ENCODE measurements at regions not wholly inside any gene's neighbourhood (a gene's known extent, or its start where the extent isn't known, plus 50 kb on each side); places are given as distances from the start of the nearest gene placed in this dataset.

- Mint-ChIP-seq H3K36me3 (no peaks in the 10 kb centered on the region), H3K4me3 (no peak overlapping the region), H3K27ac (no peak overlapping the region), H3K9me3 (no peaks in the 10 kb centered on the region), H3K4me1 (no peaks in the 10 kb centered on the region), H3K27me3 (ENCODE audit: insufficient read depth, low read depth) (peaks cover 2% of the 10 kb centered on the region)
- Histone ChIP-seq H3K27ac (no peak overlapping the region), H3K9me3 (ENCODE audit: low read depth) (no peaks in the 10 kb centered on the region), H4K20me1 (ENCODE audit: low read depth) (no peaks in the 10 kb centered on the region), H3K9ac (no peak overlapping the region), H3K79me2 (ENCODE audit: low read depth) (no peaks in the 10 kb centered on the region), H3K4me1 (no peaks in the 10 kb centered on the region), H3K36me3 (no peaks in the 10 kb centered on the region), H2AFZ (replicated peaks) (no peak overlapping the region), H3K4me2 (no peak overlapping the region), H3K4me3 (no peak overlapping the region), H3K27me3 (no peaks in the 10 kb centered on the region), H3F3A (ENCODE audit: low read depth) (no peaks in the 10 kb centered on the region)
- DNase-seq (ENCODE audit: low spot score) = no peak
- TF ChIP-seq CTCF (IDR thresholded peaks at IDR 0.05) (no peak), EZH2 (IDR thresholded peaks at IDR 0.05) (no peak), EZH2phosphoT487 (IDR thresholded peaks at IDR 0.05) (no peak)
Measured at GRCh38 chrX:93468075-93468474, 205.3 kb downstream of the NAP1L3 start.

- H3K9ac ChIP-seq = no peak overlapping the region
- no peak overlapping the region for H3K27ac Mint-ChIP-seq
Measured at GRCh38 chrX:93466383-93466782, 207.0 kb downstream of the NAP1L3 start.

GRCh38 chrX:93461060-93461459 lies 212.3 kb downstream of the NAP1L3 start:
- H4K20me1 ChIP-seq (ENCODE audit: low read depth) = no peaks in the 10 kb centered on the region

More at GRCh38 chrX:93466383-93466782, 207.0 kb downstream of the NAP1L3 start:
- Histone ChIP-seq H4K20me1 (ENCODE audit: low read depth) (no peaks in the 10 kb centered on the region), H2AFZ (replicated peaks) (no peak overlapping the region), H3F3A (ENCODE audit: low read depth) (no peaks in the 10 kb centered on the region), H3K9me3 (ENCODE audit: low read depth) (no peaks in the 10 kb centered on the region), H3K4me2 (no peak overlapping the region), H3K79me2 (ENCODE audit: low read depth) (no peaks in the 10 kb centered on the region), H3K27me3 (no peaks in the 10 kb centered on the region), H3K36me3 (no peaks in the 10 kb centered on the region), H3K4me3 (no peak overlapping the region), H3K4me1 (no peaks in the 10 kb centered on the region), H3K27ac (no peak overlapping the region)
- H3K9me3 Mint-ChIP-seq = peaks cover 3% of the 10 kb centered on the region
- no peaks in the 10 kb centered on the region for H3K36me3 Mint-ChIP-seq
- no peak for TF ChIP-seq CTCF (IDR thresholded peaks at IDR 0.05)
- TF ChIP-seq EZH2phosphoT487 (IDR thresholded peaks at IDR 0.05) = no peak
- TF ChIP-seq EZH2 (IDR thresholded peaks at IDR 0.05) = no peak
- no peaks in the 10 kb centered on the region for H3K4me1 Mint-ChIP-seq
- no peak overlapping the region for H3K4me3 Mint-ChIP-seq
- H3K27me3 Mint-ChIP-seq (ENCODE audit: insufficient read depth, low read depth) = peaks cover under 1% of the 10 kb centered on the region
- no peak for DNase-seq (ENCODE audit: low spot score)

More at GRCh38 chrX:93461060-93461459, 212.3 kb downstream of the NAP1L3 start:
- H3K27ac ChIP-seq = no peak overlapping the region
- no peak overlapping the region for H3K4me2 ChIP-seq
- no peaks in the 10 kb centered on the region for H3F3A ChIP-seq (ENCODE audit: low read depth)
- H3K9me3 Mint-ChIP-seq = peaks cover 6% of the 10 kb centered on the region
- DNase-seq (ENCODE audit: low spot score) = no peak
- no peaks in the 10 kb centered on the region for H3K4me1 ChIP-seq
- H3K4me3 ChIP-seq = no peak overlapping the region
- H3K27me3 ChIP-seq = no peaks in the 10 kb centered on the region
- H3K9ac ChIP-seq = no peak overlapping the region
- TF ChIP-seq EZH2 (IDR thresholded peaks at IDR 0.05) (no peak), CTCF (IDR thresholded peaks at IDR 0.05) (no peak), EZH2phosphoT487 (IDR thresholded peaks at IDR 0.05) (no peak)
- H3K9me3 ChIP-seq (ENCODE audit: low read depth) = no peaks in the 10 kb centered on the region
- peaks cover 4% of the 10 kb centered on the region for H3K36me3 ChIP-seq
- H2AFZ ChIP-seq (replicated peaks) = no peak overlapping the region
- no peaks in the 10 kb centered on the region for H3K4me1 Mint-ChIP-seq
- peaks cover 2% of the 10 kb centered on the region for H3K27me3 Mint-ChIP-seq (ENCODE audit: insufficient read depth, low read depth)
- no peak overlapping the region for H3K27ac Mint-ChIP-seq
- no peaks in the 10 kb centered on the region for H3K79me2 ChIP-seq (ENCODE audit: low read depth)
- H3K36me3 Mint-ChIP-seq = no peaks in the 10 kb centered on the region
- H3K4me3 Mint-ChIP-seq = no peak overlapping the region

All from neural progenitor cell (in vitro differentiated cells).